ENCODE measurements at regions not wholly inside any gene's neighbourhood (a gene's known extent, or its start where the extent isn't known, plus 50 kb on each side); places are given as distances from the start of the nearest gene placed in this dataset.

DNA sequence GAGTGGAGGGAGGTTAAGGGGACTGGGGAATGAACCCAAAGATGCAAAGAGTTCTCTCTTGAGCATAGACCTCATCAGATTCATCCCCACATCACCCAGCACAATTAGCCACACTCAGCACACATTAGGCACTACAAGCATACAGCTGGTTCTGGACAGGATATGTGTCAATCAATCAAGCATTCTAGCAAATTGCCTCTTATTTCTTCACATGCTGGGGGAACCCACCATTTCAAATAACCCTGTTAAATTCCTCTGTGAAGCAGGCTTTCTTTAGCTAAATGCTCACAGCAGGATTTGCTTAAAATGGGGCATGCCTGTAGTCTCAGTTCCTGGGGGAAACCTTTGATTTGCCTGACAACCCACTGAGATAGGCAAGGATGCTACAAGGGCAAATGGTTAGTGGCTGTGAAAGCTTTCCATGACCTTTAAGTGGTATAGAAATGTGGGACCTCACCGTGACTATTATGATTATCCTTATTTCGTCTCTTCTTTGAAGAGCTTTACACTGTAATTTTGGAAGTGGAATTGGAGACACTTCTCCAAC is 193.4 kb upstream of the ZMIZ1 start:
- intact Hi-C loops (cut with micrococcal nuclease) = no loop called here
- no TSS peak for BruUV-seq (replicated peaks)
- Mint-ChIP-seq H3K27me3 (ENCODE audit: insufficient read depth, unreplicated experiment) (peaks cover 41% of the 10 kb centered on the region), H3K4me3 (ENCODE audit: unreplicated experiment) (no peak overlapping the region), H3K27ac (ENCODE audit: low read depth, unreplicated experiment) (no peak overlapping the region), H3K9me3 (ENCODE audit: unreplicated experiment) (no peaks in the 10 kb centered on the region), H3K4me1 (ENCODE audit: insufficient read depth, unreplicated experiment) (no peaks in the 10 kb centered on the region), H3K36me3 (ENCODE audit: insufficient read depth, unreplicated experiment) (no peaks in the 10 kb centered on the region)
- ChIA-PET POLR2A (interaction anchor here (0.7 kb wide), 1 partner anchor 255 kb away, joined by 3 read pairs; no protein-coding TSS in a partner anchor), CTCF (interaction anchor here (0.9 kb wide), 1 partner anchor 167 kb away, joined by 3 read pairs; no protein-coding TSS in a partner anchor)
- no peak for DNase-seq (ENCODE audit: unreplicated experiment)
- TF ChIP-seq, protein P1, sequence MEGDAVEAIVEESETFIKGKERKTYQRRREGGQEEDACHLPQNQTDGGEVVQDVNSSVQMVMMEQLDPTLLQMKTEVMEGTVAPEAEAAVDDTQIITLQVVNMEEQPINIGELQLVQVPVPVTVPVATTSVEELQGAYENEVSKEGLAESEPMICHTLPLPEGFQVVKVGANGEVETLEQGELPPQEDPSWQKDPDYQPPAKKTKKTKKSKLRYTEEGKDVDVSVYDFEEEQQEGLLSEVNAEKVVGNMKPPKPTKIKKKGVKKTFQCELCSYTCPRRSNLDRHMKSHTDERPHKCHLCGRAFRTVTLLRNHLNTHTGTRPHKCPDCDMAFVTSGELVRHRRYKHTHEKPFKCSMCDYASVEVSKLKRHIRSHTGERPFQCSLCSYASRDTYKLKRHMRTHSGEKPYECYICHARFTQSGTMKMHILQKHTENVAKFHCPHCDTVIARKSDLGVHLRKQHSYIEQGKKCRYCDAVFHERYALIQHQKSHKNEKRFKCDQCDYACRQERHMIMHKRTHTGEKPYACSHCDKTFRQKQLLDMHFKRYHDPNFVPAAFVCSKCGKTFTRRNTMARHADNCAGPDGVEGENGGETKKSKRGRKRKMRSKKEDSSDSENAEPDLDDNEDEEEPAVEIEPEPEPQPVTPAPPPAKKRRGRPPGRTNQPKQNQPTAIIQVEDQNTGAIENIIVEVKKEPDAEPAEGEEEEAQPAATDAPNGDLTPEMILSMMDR (IDR thresholded peaks at IDR 0.05; ENCODE audit: unreplicated experiment) = no peak

DNA sequence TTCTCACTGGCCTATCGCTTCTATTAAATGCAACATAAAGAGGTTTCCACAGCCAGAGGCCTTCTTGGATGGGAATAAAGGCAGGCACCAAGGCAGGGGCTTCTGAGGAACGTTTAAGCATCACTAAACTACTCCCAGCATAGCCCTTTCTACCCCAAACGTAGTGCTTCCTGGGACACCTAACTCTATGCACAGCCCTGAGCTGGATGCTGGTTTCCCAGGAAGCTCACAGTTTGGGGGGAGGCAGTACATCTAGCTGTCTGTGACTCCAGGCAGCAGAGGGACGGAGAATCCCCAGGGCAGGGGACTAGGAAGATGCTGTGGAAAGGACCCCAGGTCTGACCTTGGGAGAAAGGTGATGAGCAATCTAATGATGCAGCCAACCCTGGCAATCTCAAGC is 192.8 kb upstream of the ZMIZ1 start:
- TF ChIP-seq, protein P1 (IDR thresholded peaks at IDR 0.05; ENCODE audit: unreplicated experiment) = no peak
- no TSS peak for BruUV-seq (replicated peaks)
- intact Hi-C loops (cut with micrococcal nuclease) = no loop called here
- Mint-ChIP-seq H3K27ac (ENCODE audit: low read depth, unreplicated experiment) (no peak overlapping the region), H3K27me3 (ENCODE audit: insufficient read depth, unreplicated experiment) (peaks cover 44% of the 10 kb centered on the region), H3K9me3 (ENCODE audit: unreplicated experiment) (no peaks in the 10 kb centered on the region), H3K4me3 (ENCODE audit: unreplicated experiment) (no peak overlapping the region), H3K36me3 (ENCODE audit: insufficient read depth, unreplicated experiment) (no peaks in the 10 kb centered on the region), H3K4me1 (ENCODE audit: insufficient read depth, unreplicated experiment) (no peaks in the 10 kb centered on the region)
- ChIA-PET CTCF (no interaction called here), POLR2A (interaction anchor here (0.7 kb wide), 1 partner anchor 254 kb away, joined by 3 read pairs; no protein-coding TSS in a partner anchor)
- DNase-seq (ENCODE audit: unreplicated experiment) = no peak

- BruUV-seq (replicated peaks) = no TSS peak
- TF ChIP-seq, protein P1 (IDR thresholded peaks at IDR 0.05; ENCODE audit: unreplicated experiment) = no peak
- peaks cover 44% of the 10 kb centered on the region for H3K27me3 Mint-ChIP-seq (ENCODE audit: insufficient read depth, unreplicated experiment)
- intact Hi-C loops (cut with micrococcal nuclease) = no loop called here
- H3K36me3 Mint-ChIP-seq (ENCODE audit: insufficient read depth, unreplicated experiment) = no peaks in the 10 kb centered on the region
- no peak overlapping the region for H3K27ac Mint-ChIP-seq (ENCODE audit: low read depth, unreplicated experiment)
- no peak for DNase-seq (ENCODE audit: unreplicated experiment)
- POLR2A ChIA-PET = no interaction called here
- H3K9me3 Mint-ChIP-seq (ENCODE audit: unreplicated experiment) = no peaks in the 10 kb centered on the region
- no peaks in the 10 kb centered on the region for H3K4me1 Mint-ChIP-seq (ENCODE audit: insufficient read depth, unreplicated experiment)
- H3K4me3 Mint-ChIP-seq (ENCODE audit: unreplicated experiment) = no peak overlapping the region
- CTCF ChIA-PET = no interaction called here
Measured at GRCh38 chr10:78876449-78876848, 192.3 kb upstream of the ZMIZ1 start.

- no peaks in the 10 kb centered on the region for H3K4me1 Mint-ChIP-seq (ENCODE audit: insufficient read depth, unreplicated experiment)
- H3K4me3 Mint-ChIP-seq (ENCODE audit: unreplicated experiment) = no peak overlapping the region
- POLR2A ChIA-PET = no interaction called here
- BruUV-seq (replicated peaks) = no TSS peak
- intact Hi-C loops (cut with micrococcal nuclease) = no loop called here
- no peaks in the 10 kb centered on the region for H3K36me3 Mint-ChIP-seq (ENCODE audit: insufficient read depth, unreplicated experiment)
- H3K9me3 Mint-ChIP-seq (ENCODE audit: unreplicated experiment) = no peaks in the 10 kb centered on the region
- peaks cover 51% of the 10 kb centered on the region for H3K27me3 Mint-ChIP-seq (ENCODE audit: insufficient read depth, unreplicated experiment)
- CTCF ChIA-PET = no interaction called here
- no peak for DNase-seq (ENCODE audit: unreplicated experiment)
- TF ChIP-seq, protein P1 (IDR thresholded peaks at IDR 0.05; ENCODE audit: unreplicated experiment) = no peak
- H3K27ac Mint-ChIP-seq (ENCODE audit: low read depth, unreplicated experiment) = no peak overlapping the region
Measured at GRCh38 chr10:78879621-78880020, 189.1 kb upstream of the ZMIZ1 start.

Measured in MCF 10A (cell line).